NT2/D1 (cell line): ENCODE measurements at regions not wholly inside any gene's neighbourhood (a gene's known extent, or its start where the extent isn't known, plus 50 kb on each side); places are given as distances from the start of the nearest gene placed in this dataset.

Experiments
- SUZ12 ChIP-seq: IDR thresholded peaks from 2 replicates; pipeline ENCODE4 v1.6.1; 2011; ENCODE audit not compliant: insufficient read length, insufficient read depth; ENCODE audit errors: extremely low read depth
- YY1 ChIP-seq: IDR thresholded peaks from 2 replicates; pipeline ENCODE4 v1.6.1; 2011; ENCODE audit not compliant: insufficient read length, insufficient read depth
- ZNF274 ChIP-seq: IDR thresholded peaks from 2 replicates; pipeline ENCODE4 v1.6.1; 2011; ENCODE audit warnings: mild to moderate bottlenecking, low read depth, low read length

DNA sequence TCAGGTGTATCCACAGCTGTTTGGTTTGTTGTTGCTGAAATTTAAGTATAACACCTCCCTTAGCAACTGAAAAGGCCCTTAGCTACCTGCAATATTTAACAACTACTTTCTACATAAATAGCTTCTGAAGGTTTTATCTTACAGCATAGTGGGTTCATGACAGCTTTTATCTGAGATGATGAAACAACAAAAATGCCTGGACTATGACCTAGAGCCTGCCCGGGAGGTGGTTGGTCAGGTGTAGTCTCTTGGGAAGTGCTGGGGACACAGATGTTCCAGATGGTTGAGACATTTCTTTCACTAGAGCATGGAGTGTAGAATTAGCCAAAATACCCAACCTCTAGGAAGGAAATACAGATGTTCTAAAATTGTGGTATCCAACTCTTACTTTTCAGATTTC lies 705.4 kb downstream of the MAFB start:
- TF ChIP-seq YY1, result no peak
- TF ChIP-seq ZNF274, result no peak
- TF ChIP-seq SUZ12, result no peak
